ENCODE measurements at regions not wholly inside any gene's neighbourhood (a gene's known extent, or its start where the extent isn't known, plus 50 kb on each side); places are given as distances from the start of the nearest gene placed in this dataset.

DNA sequence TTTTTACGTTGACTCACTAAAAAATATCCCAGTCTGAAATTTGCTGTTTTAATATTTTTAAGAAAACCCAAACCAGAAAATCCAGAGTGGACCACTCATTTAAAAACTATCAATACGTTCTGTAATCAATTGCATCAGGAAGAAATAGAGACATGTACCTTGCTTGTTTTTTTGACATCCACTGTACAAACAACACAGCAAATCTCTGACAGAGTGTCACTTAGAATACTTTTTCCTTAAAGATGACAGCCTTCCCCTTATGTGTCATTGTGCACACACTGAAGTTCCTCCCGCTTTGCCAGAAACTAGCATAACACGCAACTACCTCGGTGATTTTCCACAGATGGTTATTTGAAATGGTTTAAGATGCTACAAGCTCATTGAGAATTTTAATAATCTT lies 321.7 kb upstream of the PFKP start:
- no peaks in the 10 kb centered on the region for H3K36me3 ChIP-seq (ENCODE audit: insufficient read depth)
- no peaks in the 10 kb centered on the region for H3F3A ChIP-seq (replicated peaks; ENCODE audit: low read depth)
- no peaks in the 10 kb centered on the region for H3K9me3 Mint-ChIP-seq
- H3K27ac Mint-ChIP-seq, result no peak overlapping the region
- no peaks in the 10 kb centered on the region for H3K79me2 ChIP-seq (replicated peaks; ENCODE audit: insufficient read depth)
- no peak overlapping the region for H3K4me3 Mint-ChIP-seq
- DNase-seq (ENCODE audit: low spot score) (no peak), ATAC-seq (no peak)
- H3K4me2 ChIP-seq, result no peak overlapping the region
- no peak overlapping the region for H2AFZ ChIP-seq
- H3K4me1 ChIP-seq (ENCODE audit: insufficient read depth), result no peaks in the 10 kb centered on the region
- no peaks in the 10 kb centered on the region for H3K9me2 ChIP-seq (ENCODE audit: insufficient read depth)
- no peaks in the 10 kb centered on the region for H3K27me3 ChIP-seq (ENCODE audit: insufficient read depth)
- no peaks in the 10 kb centered on the region for H3K36me3 Mint-ChIP-seq (ENCODE audit: low read depth)
- no peak overlapping the region for H3K4me3 ChIP-seq
- no peaks in the 10 kb centered on the region for H3K4me1 Mint-ChIP-seq
- peaks cover 7% of the 10 kb centered on the region for H3K27me3 Mint-ChIP-seq (ENCODE audit: insufficient read depth, low read depth, poor library complexity)
- TF ChIP-seq EZH2 (IDR thresholded peaks at IDR 0.05; ENCODE audit: low read depth, unreplicated experiment) (no peak), ETS1 (IDR thresholded peaks at IDR 0.05) (no peak), ZNF114 (CRISPR knock-in tag; IDR thresholded peaks at IDR 0.05) (no peak), EZH2phosphoT487 (IDR thresholded peaks at IDR 0.05; ENCODE audit: unreplicated experiment) (no peak), CTCF (conservative IDR thresholded peaks at IDR 0.05; ENCODE audit: low read depth in 2 of 2) (no peak), ZNF331 (CRISPR knock-in tag; IDR thresholded peaks at IDR 0.05; ENCODE audit: low read depth) (no peak), NANOG (IDR thresholded peaks at IDR 0.05; ENCODE audit: borderline replicate concordance) (no peak), CREB1 (CRISPR knock-in tag; IDR thresholded peaks at IDR 0.05; ENCODE audit: low read depth) (no peak), STAT1 (IDR thresholded peaks at IDR 0.05; ENCODE audit: unreplicated experiment) (no peak)
- TF ChIP-seq, protein P1, sequence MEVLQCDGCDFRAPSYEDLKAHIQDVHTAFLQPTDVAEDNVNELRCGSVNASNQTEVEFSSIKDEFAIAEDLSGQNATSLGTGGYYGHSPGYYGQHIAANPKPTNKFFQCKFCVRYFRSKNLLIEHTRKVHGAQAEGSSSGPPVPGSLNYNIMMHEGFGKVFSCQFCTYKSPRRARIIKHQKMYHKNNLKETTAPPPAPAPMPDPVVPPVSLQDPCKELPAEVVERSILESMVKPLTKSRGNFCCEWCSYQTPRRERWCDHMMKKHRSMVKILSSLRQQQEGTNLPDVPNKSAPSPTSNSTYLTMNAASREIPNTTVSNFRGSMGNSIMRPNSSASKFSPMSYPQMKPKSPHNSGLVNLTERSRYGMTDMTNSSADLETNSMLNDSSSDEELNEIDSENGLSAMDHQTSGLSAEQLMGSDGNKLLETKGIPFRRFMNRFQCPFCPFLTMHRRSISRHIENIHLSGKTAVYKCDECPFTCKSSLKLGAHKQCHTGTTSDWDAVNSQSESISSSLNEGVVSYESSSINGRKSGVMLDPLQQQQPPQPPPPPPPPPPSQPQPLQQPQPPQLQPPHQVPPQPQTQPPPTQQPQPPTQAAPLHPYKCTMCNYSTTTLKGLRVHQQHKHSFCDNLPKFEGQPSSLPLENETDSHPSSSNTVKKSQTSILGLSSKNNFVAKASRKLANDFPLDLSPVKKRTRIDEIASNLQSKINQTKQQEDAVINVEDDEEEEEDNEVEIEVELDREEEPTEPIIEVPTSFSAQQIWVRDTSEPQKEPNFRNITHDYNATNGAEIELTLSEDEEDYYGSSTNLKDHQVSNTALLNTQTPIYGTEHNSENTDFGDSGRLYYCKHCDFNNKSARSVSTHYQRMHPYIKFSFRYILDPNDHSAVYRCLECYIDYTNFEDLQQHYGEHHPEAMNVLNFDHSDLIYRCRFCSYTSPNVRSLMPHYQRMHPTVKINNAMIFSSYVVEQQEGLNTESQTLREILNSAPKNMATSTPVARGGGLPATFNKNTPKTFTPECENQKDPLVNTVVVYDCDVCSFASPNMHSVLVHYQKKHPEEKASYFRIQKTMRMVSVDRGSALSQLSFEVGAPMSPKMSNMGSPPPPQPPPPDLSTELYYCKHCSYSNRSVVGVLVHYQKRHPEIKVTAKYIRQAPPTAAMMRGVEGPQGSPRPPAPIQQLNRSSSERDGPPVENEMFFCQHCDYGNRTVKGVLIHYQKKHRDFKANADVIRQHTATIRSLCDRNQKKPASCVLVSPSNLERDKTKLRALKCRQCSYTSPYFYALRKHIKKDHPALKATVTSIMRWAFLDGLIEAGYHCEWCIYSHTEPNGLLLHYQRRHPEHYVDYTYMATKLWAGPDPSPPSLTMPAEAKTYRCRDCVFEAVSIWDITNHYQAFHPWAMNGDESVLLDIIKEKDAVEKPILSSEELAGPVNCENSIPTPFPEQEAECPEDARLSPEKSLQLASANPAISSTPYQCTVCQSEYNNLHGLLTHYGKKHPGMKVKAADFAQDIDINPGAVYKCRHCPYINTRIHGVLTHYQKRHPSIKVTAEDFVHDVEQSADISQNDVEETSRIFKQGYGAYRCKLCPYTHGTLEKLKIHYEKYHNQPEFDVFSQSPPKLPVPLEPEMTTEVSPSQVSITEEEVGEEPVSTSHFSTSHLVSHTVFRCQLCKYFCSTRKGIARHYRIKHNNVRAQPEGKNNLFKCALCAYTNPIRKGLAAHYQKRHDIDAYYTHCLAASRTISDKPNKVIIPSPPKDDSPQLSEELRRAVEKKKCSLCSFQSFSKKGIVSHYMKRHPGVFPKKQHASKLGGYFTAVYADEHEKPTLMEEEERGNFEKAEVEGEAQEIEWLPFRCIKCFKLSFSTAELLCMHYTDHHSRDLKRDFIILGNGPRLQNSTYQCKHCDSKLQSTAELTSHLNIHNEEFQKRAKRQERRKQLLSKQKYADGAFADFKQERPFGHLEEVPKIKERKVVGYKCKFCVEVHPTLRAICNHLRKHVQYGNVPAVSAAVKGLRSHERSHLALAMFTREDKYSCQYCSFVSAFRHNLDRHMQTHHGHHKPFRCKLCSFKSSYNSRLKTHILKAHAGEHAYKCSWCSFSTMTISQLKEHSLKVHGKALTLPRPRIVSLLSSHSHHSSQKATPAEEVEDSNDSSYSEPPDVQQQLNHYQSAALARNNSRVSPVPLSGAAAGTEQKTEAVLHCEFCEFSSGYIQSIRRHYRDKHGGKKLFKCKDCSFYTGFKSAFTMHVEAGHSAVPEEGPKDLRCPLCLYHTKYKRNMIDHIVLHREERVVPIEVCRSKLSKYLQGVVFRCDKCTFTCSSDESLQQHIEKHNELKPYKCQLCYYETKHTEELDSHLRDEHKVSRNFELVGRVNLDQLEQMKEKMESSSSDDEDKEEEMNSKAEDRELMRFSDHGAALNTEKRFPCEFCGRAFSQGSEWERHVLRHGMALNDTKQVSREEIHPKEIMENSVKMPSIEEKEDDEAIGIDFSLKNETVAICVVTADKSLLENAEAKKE (CRISPR knock-in tag; IDR thresholded peaks at IDR 0.05), result no peak
- no peaks in the 10 kb centered on the region for H4K20me1 ChIP-seq (replicated peaks; ENCODE audit: insufficient read depth)
- H3K27ac ChIP-seq (ENCODE audit: low read depth), result no peak overlapping the region
